ENCODE measurements at regions not wholly inside any gene's neighbourhood (a gene's known extent, or its start where the extent isn't known, plus 50 kb on each side); places are given as distances from the start of the nearest gene placed in this dataset.

- DNase-seq (ENCODE audit: low read depth in 2 of 2): no peak
- H4K20me1 ChIP-seq (ENCODE audit: control insufficient read depth, extremely low read depth, insufficient read depth, low read length): no peaks in the 10 kb centered on the region
- H3K27ac ChIP-seq (ENCODE audit: insufficient read depth, low read length): no peak overlapping the region
- no peak overlapping the region for H2AFZ ChIP-seq (ENCODE audit: low read length)
- no peaks in the 10 kb centered on the region for H3K9me3 ChIP-seq (ENCODE audit: control insufficient read depth, insufficient read depth, low read depth, low read length)
- no peak overlapping the region for H3K4me3 ChIP-seq (replicated peaks in 1 of 4; ENCODE audit: control extremely low read depth in 1 of 4, insufficient read depth in 1 of 4, low read depth in 3 of 4, low read length in 4 of 4)
- no peak for TF ChIP-seq CTCF (conservative IDR thresholded peaks at IDR 0.05 in 1 of 2, IDR thresholded peaks at IDR 0.05 in 1 of 2; ENCODE audit: low read depth in 1 of 2, low read length in 2 of 2)
- no peak for TF ChIP-seq EZH2 (IDR thresholded peaks at IDR 0.05; ENCODE audit: low read length, missing control alignments)
- H3K4me2 ChIP-seq (ENCODE audit: extremely low read depth, insufficient read depth, low read length): no peak overlapping the region
- no peaks in the 10 kb centered on the region for H3K27me3 ChIP-seq (ENCODE audit: control insufficient read depth, insufficient read depth, low read length)
- H3K79me2 ChIP-seq (ENCODE audit: control insufficient read depth, insufficient read depth, low read length): no peaks in the 10 kb centered on the region
- no peaks in the 10 kb centered on the region for H3K36me3 ChIP-seq (ENCODE audit: control insufficient read depth, insufficient read depth, low read length)
- H3K9ac ChIP-seq (ENCODE audit: insufficient read depth, low read length): no peak overlapping the region
- H3K4me1 ChIP-seq (ENCODE audit: control insufficient read depth, extremely low read depth, insufficient read depth, low read length): no peaks in the 10 kb centered on the region
Observed at GRCh38 chr16:6775712-6776111, 556.9 kb upstream of the RBFOX1 start.

GRCh38 chr16:6771956-6772355, 560.7 kb upstream of the RBFOX1 start:
- H3K4me2 ChIP-seq (ENCODE audit: extremely low read depth, insufficient read depth, low read length): no peak overlapping the region
- no peaks in the 10 kb centered on the region for H3K27me3 ChIP-seq (ENCODE audit: control insufficient read depth, insufficient read depth, low read length)
- no peak for DNase-seq (ENCODE audit: low read depth in 2 of 2)
- H3K79me2 ChIP-seq (ENCODE audit: control insufficient read depth, insufficient read depth, low read length): no peaks in the 10 kb centered on the region
- no peak overlapping the region for H3K27ac ChIP-seq (ENCODE audit: insufficient read depth, low read length)
- no peaks in the 10 kb centered on the region for H3K36me3 ChIP-seq (ENCODE audit: control insufficient read depth, insufficient read depth, low read length)
- TF ChIP-seq EZH2 (IDR thresholded peaks at IDR 0.05; ENCODE audit: low read length, missing control alignments): no peak
- TF ChIP-seq CTCF (conservative IDR thresholded peaks at IDR 0.05 in 1 of 2, IDR thresholded peaks at IDR 0.05 in 1 of 2; ENCODE audit: low read depth in 1 of 2, low read length in 2 of 2): no peak
- no peaks in the 10 kb centered on the region for H4K20me1 ChIP-seq (ENCODE audit: control insufficient read depth, extremely low read depth, insufficient read depth, low read length)
- no peak overlapping the region for H2AFZ ChIP-seq (ENCODE audit: low read length)
- H3K9ac ChIP-seq (ENCODE audit: insufficient read depth, low read length): no peak overlapping the region
- no peaks in the 10 kb centered on the region for H3K9me3 ChIP-seq (ENCODE audit: control insufficient read depth, insufficient read depth, low read depth, low read length)
- H3K4me3 ChIP-seq (replicated peaks in 1 of 4; ENCODE audit: control extremely low read depth in 1 of 4, insufficient read depth in 1 of 4, low read depth in 3 of 4, low read length in 4 of 4): no peak overlapping the region
- H3K4me1 ChIP-seq (ENCODE audit: control insufficient read depth, extremely low read depth, insufficient read depth, low read length): no peaks in the 10 kb centered on the region

- no peak overlapping the region for H3K27ac ChIP-seq (ENCODE audit: insufficient read depth, low read length)
- no peaks in the 10 kb centered on the region for H3K79me2 ChIP-seq (ENCODE audit: control insufficient read depth, insufficient read depth, low read length)
- DNase-seq (ENCODE audit: low read depth in 2 of 2): no peak
- TF ChIP-seq EZH2 (IDR thresholded peaks at IDR 0.05; ENCODE audit: low read length, missing control alignments) (no peak), CTCF (conservative IDR thresholded peaks at IDR 0.05 in 1 of 2, IDR thresholded peaks at IDR 0.05 in 1 of 2; ENCODE audit: low read depth in 1 of 2, low read length in 2 of 2) (no peak)
- H3K36me3 ChIP-seq (ENCODE audit: control insufficient read depth, insufficient read depth, low read length): no peaks in the 10 kb centered on the region
- no peak overlapping the region for H3K9ac ChIP-seq (ENCODE audit: insufficient read depth, low read length)
- H3K4me2 ChIP-seq (ENCODE audit: extremely low read depth, insufficient read depth, low read length): no peak overlapping the region
- no peak overlapping the region for H3K4me3 ChIP-seq (replicated peaks in 1 of 4; ENCODE audit: control extremely low read depth in 1 of 4, insufficient read depth in 1 of 4, low read depth in 3 of 4, low read length in 4 of 4)
- H4K20me1 ChIP-seq (ENCODE audit: control insufficient read depth, extremely low read depth, insufficient read depth, low read length): no peaks in the 10 kb centered on the region
- no peaks in the 10 kb centered on the region for H3K9me3 ChIP-seq (ENCODE audit: control insufficient read depth, insufficient read depth, low read depth, low read length)
- H2AFZ ChIP-seq (ENCODE audit: low read length): no peak overlapping the region
- H3K4me1 ChIP-seq (ENCODE audit: control insufficient read depth, extremely low read depth, insufficient read depth, low read length): no peaks in the 10 kb centered on the region
- H3K27me3 ChIP-seq (ENCODE audit: control insufficient read depth, insufficient read depth, low read length): no peaks in the 10 kb centered on the region
Observed at GRCh38 chr16:6753553-6753952, 579.1 kb upstream of the RBFOX1 start.

Data from fibroblast of lung (primary cell).